NT2/D1 (cell line): ENCODE measurements at regions not wholly inside any gene's neighbourhood (a gene's known extent, or its start where the extent isn't known, plus 50 kb on each side); places are given as distances from the start of the nearest gene placed in this dataset.
"Not testable (repeated sequence)": the region's sequence is repeated elsewhere in the genome, so short reads cannot be mapped to it uniquely, and the experiment has no call there.

Experiments
- DNase-seq: peaks from one replicate; pipeline ENCODE4 v3.0.0-alpha.2; 2011; ENCODE audit warnings: low read depth, low spot score
- H3K27me3 ChIP-seq: 2 replicates; pipeline ENCODE4 v1.6.0; 2011; ENCODE audit warnings: mild to moderate bottlenecking; ENCODE audit not compliant: insufficient read length, insufficient read depth
- H3K36me3 ChIP-seq: 2 replicates; pipeline ENCODE4 v1.6.1; 2011; ENCODE audit warnings: mild to moderate bottlenecking, low read length, mixed read lengths; ENCODE audit not compliant: insufficient read depth, insufficient read length
- H3K4me1 ChIP-seq: 2 replicates; pipeline ENCODE4 v1.5.1; 2011; ENCODE audit not compliant: insufficient read depth, insufficient read length
- H3K4me3 ChIP-seq: 2 replicates; pipeline ENCODE4 v1.5.1; 2011; ENCODE audit warnings: low read depth; ENCODE audit not compliant: insufficient read length
- H3K9ac ChIP-seq: 2 replicates; pipeline ENCODE4 v1.6.0; 2011; ENCODE audit warnings: low read depth; ENCODE audit not compliant: insufficient read length
- H3K9me3 ChIP-seq: 2 replicates; pipeline ENCODE4 v1.5.1; 2011; ENCODE audit warnings: mild to moderate bottlenecking, low read length; ENCODE audit not compliant: insufficient read depth
- SUZ12 ChIP-seq: IDR thresholded peaks from 2 replicates; pipeline ENCODE4 v1.6.1; 2011; ENCODE audit not compliant: insufficient read length, insufficient read depth; ENCODE audit errors: extremely low read depth
- YY1 ChIP-seq: IDR thresholded peaks from 2 replicates; pipeline ENCODE4 v1.6.1; 2011; ENCODE audit not compliant: insufficient read length, insufficient read depth
- ZNF274 ChIP-seq: IDR thresholded peaks from 2 replicates; pipeline ENCODE4 v1.6.1; 2011; ENCODE audit warnings: mild to moderate bottlenecking, low read depth, low read length

GRCh38 chr7:159205833-159206232 is 61.2 kb upstream of the VIPR2 start:
- TF ChIP-seq ZNF274 (no peak), SUZ12 (no peak), YY1 (no peak)
- Histone ChIP-seq H3K9me3 (no peaks in the 10 kb centered on the region), H3K9ac (no peak overlapping the region), H3K36me3 (no peaks in the 10 kb centered on the region), H3K27me3 (no peaks in the 10 kb centered on the region), H3K4me3 (no peak overlapping the region), H3K4me1 (peaks cover 2% of the 10 kb centered on the region)
- no peak for DNase-seq

- no peak overlapping the region for H3K9ac ChIP-seq
- no peak overlapping the region for H3K4me3 ChIP-seq
- H3K9me3 ChIP-seq = no peaks in the 10 kb centered on the region
- TF ChIP-seq ZNF274 (no peak), SUZ12 (no peak), YY1 (no peak)
- no peaks in the 10 kb centered on the region for H3K27me3 ChIP-seq
- H3K36me3 ChIP-seq = no peaks in the 10 kb centered on the region
- no peak for DNase-seq
- H3K4me1 ChIP-seq = peaks cover 2% of the 10 kb centered on the region
Observed at GRCh38 chr7:159204664-159205063, 60.0 kb upstream of the VIPR2 start.

- H3K4me1 ChIP-seq, H3K9me3 ChIP-seq, H3K36me3 ChIP-seq, DNase-seq, H3K27me3 ChIP-seq, H3K9ac ChIP-seq, H3K4me3 ChIP-seq: not testable (repeated sequence)
Observed at GRCh38 chr7:159203253-159203652, 58.6 kb upstream of the VIPR2 start.

GRCh38 chr7:159201722-159202330 is 57.2 kb upstream of the VIPR2 start:
- no peaks in the 10 kb centered on the region for H3K9me3 ChIP-seq
- H3K4me3 ChIP-seq = no peak overlapping the region
- DNase-seq = no peak
- no peaks in the 10 kb centered on the region for H3K27me3 ChIP-seq
- no peaks in the 10 kb centered on the region for H3K36me3 ChIP-seq
- no peak overlapping the region for H3K9ac ChIP-seq
- peaks cover 2% of the 10 kb centered on the region for H3K4me1 ChIP-seq
- TF ChIP-seq SUZ12 = no peak
- no peak for TF ChIP-seq YY1
- no peak for TF ChIP-seq ZNF274

GRCh38 chr7:159200421-159200820 is 55.8 kb upstream of the VIPR2 start:
- H3K27me3 ChIP-seq = no peaks in the 10 kb centered on the region
- no peaks in the 10 kb centered on the region for H3K9me3 ChIP-seq
- no peaks in the 10 kb centered on the region for H3K36me3 ChIP-seq
- DNase-seq = no peak
- no peak overlapping the region for H3K9ac ChIP-seq
- no peak overlapping the region for H3K4me3 ChIP-seq
- peaks cover 2% of the 10 kb centered on the region for H3K4me1 ChIP-seq
- TF ChIP-seq ZNF274 = no peak
- no peak for TF ChIP-seq SUZ12
- no peak for TF ChIP-seq YY1

GRCh38 chr7:159198016-159198724 is 53.5 kb upstream of the VIPR2 start:
- Histone ChIP-seq H3K9ac (no peak overlapping the region), H3K4me3 (no peak overlapping the region)
- no peak for TF ChIP-seq SUZ12
- no peak for TF ChIP-seq YY1
- no peak for TF ChIP-seq ZNF274

GRCh38 chr7:159197066-159197975 is 52.7 kb upstream of the VIPR2 start:
- H3K4me1 ChIP-seq = peaks cover 4% of the 10 kb centered on the region
- no peaks in the 10 kb centered on the region for H3K36me3 ChIP-seq
- peak; percentile 25 for DNase-seq
- H3K4me3 ChIP-seq = no peak overlapping the region
- H3K27me3 ChIP-seq = no peaks in the 10 kb centered on the region
- no peaks in the 10 kb centered on the region for H3K9me3 ChIP-seq
- no peak for TF ChIP-seq ZNF274
- TF ChIP-seq YY1 = no peak
- no peak for TF ChIP-seq SUZ12
- no peak overlapping the region for H3K9ac ChIP-seq

More at GRCh38 chr7:159198016-159198724, 53.5 kb upstream of the VIPR2 start:
- Histone ChIP-seq H3K27me3 (no peaks in the 10 kb centered on the region), H3K36me3 (no peaks in the 10 kb centered on the region), H3K9me3 (no peaks in the 10 kb centered on the region), H3K4me1 (peaks cover 2% of the 10 kb centered on the region)
- no peak for DNase-seq
